Ovary (tissue), 3 donors: ENCODE measurements at regions not wholly inside any gene's neighbourhood (a gene's known extent, or its start where the extent isn't known, plus 50 kb on each side); places are given as distances from the start of the nearest gene placed in this dataset.

Experiments used
- CTCF ChIP-seq, 3 donors: fragments of 450-650 bp in 2 of 3; fragments of 200-600 bp in 1 of 3; IDR thresholded peaks; one replicate each; pipeline versions ENCODE4 v1.5.1 to v1.8.0; 2016 to 2022; ENCODE audit warnings: antibody characterized with exemption in 3 of 3, mild to moderate bottlenecking in 1 of 3
- POLR2A ChIP-seq: fragments of 450-650 bp; IDR thresholded peaks from one replicate; pipeline ENCODE4 v1.6.1; 2017; ENCODE audit warnings: antibody characterized with exemption, mild to moderate bottlenecking, moderate library complexity
- donor health status: DM: no; HTN: no; CAD: no.

GRCh38 chr4:27364509-27364908 lies 503.9 kb downstream of the STIM2 start:
- TF ChIP-seq CTCF (IDR thresholded peaks at IDR 0.05) (no peak), POLR2A (no peak)
